ENCODE measurements at regions not wholly inside any gene's neighbourhood (a gene's known extent, or its start where the extent isn't known, plus 50 kb on each side); places are given as distances from the start of the nearest gene placed in this dataset.

DNA sequence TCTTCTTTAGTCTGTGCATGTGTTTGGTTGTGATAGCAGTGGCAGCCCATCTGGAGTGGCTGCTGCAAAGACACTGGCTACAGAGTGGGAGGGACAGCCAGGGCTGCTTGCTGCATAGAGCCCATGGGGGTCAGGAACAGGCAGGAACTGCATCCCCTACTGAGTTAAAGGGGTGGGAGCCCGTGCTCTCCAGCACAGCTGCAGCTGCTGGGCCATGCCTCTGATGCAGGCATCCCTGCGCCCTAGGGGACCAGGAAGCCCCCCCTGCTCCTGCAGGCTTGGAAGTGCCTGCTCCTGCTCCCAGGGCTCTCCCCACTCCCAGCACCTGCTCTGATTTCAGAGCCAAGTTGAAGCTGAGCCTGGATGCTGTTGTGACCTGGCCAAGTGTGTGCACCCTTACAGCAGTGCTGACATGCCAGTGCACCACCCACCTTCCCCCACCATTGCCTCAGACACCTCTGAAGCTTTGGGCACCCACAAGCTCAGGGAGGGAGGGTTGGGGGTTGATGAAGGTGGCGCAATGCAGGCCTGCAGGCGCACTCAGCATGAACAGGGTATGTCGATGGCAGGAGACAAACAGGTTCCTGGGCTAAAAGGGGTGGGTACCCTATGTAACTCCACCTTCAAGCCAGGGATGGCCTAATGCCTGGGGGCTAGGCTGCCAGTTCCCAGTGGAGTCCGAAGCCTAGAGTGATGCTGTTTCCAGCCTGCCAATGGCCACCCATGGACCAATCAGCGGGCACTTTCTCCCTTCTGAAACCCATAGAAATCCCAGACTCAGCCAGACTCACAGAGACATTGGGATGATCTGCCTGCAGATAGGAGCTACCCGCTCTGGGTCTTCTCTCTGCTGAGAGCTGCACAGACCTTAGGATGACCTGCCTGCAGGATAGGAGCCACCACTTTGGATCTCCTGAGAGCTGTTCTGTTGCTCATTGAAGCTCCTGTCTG is 919.9 kb upstream of the MIR17HG start:
- H3F3A ChIP-seq (ENCODE audit: low read length, unreplicated experiment), result no peaks in the 10 kb centered on the region
- H3K4me1 ChIP-seq (ENCODE audit: insufficient read depth, low read length), result no peaks in the 10 kb centered on the region
- DNase-seq, result no peak
- TF ChIP-seq EZH2 (IDR thresholded peaks at IDR 0.05; ENCODE audit: low read length, unreplicated experiment) (no peak), CTCF (conservative IDR thresholded peaks at IDR 0.05; ENCODE audit: low read depth, low read length) (no peak), EZH2phosphoT487 (IDR thresholded peaks at IDR 0.05; ENCODE audit: borderline replicate concordance, low read length) (no peak)
- H3K79me2 ChIP-seq (ENCODE audit: low read length), result no peaks in the 10 kb centered on the region
- H3K36me3 ChIP-seq (ENCODE audit: low read depth, low read length), result no peaks in the 10 kb centered on the region
- BruUV-seq (replicated peaks), result no TSS peak
- H3K4me2 ChIP-seq (ENCODE audit: low read length), result no peak overlapping the region
- CTCF ChIA-PET, result no interaction called here
- H3K4me3 ChIP-seq (ENCODE audit: low read length), result no peak overlapping the region
- POLR2A ChIA-PET (ENCODE audit: unreplicated experiment), result no interaction called here
- no peak overlapping the region for H3K9ac ChIP-seq (ENCODE audit: low read length)
- no peak for ATAC-seq
- H3K9me3 ChIP-seq (ENCODE audit: low read length), result no peaks in the 10 kb centered on the region
- H2AFZ ChIP-seq (ENCODE audit: low read length), result no peak overlapping the region
- intact Hi-C loops (cut with micrococcal nuclease), result no loop called here
- no peak overlapping the region for H3K27ac ChIP-seq (ENCODE audit: low read length)
- no peaks in the 10 kb centered on the region for H3K27me3 ChIP-seq (ENCODE audit: low read length)
- H4K20me1 ChIP-seq (ENCODE audit: low read length), result no peaks in the 10 kb centered on the region
- H3K9me2 ChIP-seq (replicated peaks; ENCODE audit: low read length), result no peaks in the 10 kb centered on the region

DNA sequence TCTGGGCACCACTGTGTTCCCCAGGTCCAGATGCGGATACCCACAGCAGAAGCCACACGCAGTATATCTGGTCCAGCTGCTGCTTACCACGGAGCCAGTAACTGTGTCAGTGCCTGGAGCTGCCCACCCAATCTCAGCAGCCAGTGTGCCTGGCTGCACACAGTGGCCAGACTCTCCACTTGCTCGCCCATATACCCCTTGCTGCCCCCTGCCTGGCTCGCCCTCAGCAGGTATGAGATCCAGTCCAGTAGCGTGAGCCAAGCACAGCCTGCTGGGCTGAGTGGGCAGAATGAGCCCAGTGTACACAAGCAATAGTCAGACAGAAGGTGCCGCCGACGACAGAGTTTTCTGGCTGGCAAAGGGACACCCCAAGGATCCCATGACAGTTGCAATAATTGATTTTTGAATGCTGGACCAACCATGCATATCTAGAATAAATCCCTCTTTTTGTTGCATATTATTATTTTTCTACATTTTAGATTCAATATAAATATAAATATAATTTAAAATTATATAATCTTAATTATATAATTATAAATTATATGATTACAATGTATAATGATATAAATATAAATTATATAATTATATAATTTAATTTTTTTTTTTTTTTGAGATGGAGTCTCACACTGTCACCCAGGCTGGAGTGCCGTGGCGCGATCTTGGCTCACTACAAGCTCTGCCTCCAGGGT is 918.8 kb upstream of the MIR17HG start:
- Histone ChIP-seq H3K9me3 (ENCODE audit: low read length) (no peaks in the 10 kb centered on the region), H3K4me3 (ENCODE audit: low read length) (no peak overlapping the region), H4K20me1 (ENCODE audit: low read length) (no peaks in the 10 kb centered on the region), H3K9ac (ENCODE audit: low read length) (no peak overlapping the region), H3K4me2 (ENCODE audit: low read length) (no peak overlapping the region), H2AFZ (ENCODE audit: low read length) (no peak overlapping the region), H3F3A (ENCODE audit: low read length, unreplicated experiment) (no peaks in the 10 kb centered on the region), H3K27ac (ENCODE audit: low read length) (no peak overlapping the region), H3K79me2 (ENCODE audit: low read length) (no peaks in the 10 kb centered on the region), H3K27me3 (ENCODE audit: low read length) (no peaks in the 10 kb centered on the region), H3K36me3 (ENCODE audit: low read depth, low read length) (no peaks in the 10 kb centered on the region), H3K9me2 (replicated peaks; ENCODE audit: low read length) (no peaks in the 10 kb centered on the region), H3K4me1 (ENCODE audit: insufficient read depth, low read length) (no peaks in the 10 kb centered on the region)
- DNase-seq, result no peak
- CTCF ChIA-PET, result no interaction called here
- intact Hi-C loops (cut with micrococcal nuclease), result no loop called here
- POLR2A ChIA-PET (ENCODE audit: unreplicated experiment), result no interaction called here
- TF ChIP-seq CTCF (conservative IDR thresholded peaks at IDR 0.05; ENCODE audit: low read depth, low read length) (no peak), EZH2phosphoT487 (IDR thresholded peaks at IDR 0.05; ENCODE audit: borderline replicate concordance, low read length) (no peak), EZH2 (IDR thresholded peaks at IDR 0.05; ENCODE audit: low read length, unreplicated experiment) (no peak)
- no TSS peak for BruUV-seq (replicated peaks)
- ATAC-seq, result no peak

- no peaks in the 10 kb centered on the region for H3K9me2 ChIP-seq (replicated peaks; ENCODE audit: low read length)
- TF ChIP-seq CTCF (conservative IDR thresholded peaks at IDR 0.05; ENCODE audit: low read depth, low read length) (no peak), EZH2 (IDR thresholded peaks at IDR 0.05; ENCODE audit: low read length, unreplicated experiment) (no peak), EZH2phosphoT487 (IDR thresholded peaks at IDR 0.05; ENCODE audit: borderline replicate concordance, low read length) (no peak)
- no peak overlapping the region for H2AFZ ChIP-seq (ENCODE audit: low read length)
- no TSS peak for BruUV-seq (replicated peaks)
- no peaks in the 10 kb centered on the region for H3K36me3 ChIP-seq (ENCODE audit: low read depth, low read length)
- no peak overlapping the region for H3K27ac ChIP-seq (ENCODE audit: low read length)
- ChIA-PET POLR2A (ENCODE audit: unreplicated experiment) (no interaction called here), CTCF (no interaction called here)
- ATAC-seq, result no peak
- no peaks in the 10 kb centered on the region for H3F3A ChIP-seq (ENCODE audit: low read length, unreplicated experiment)
- no peak overlapping the region for H3K9ac ChIP-seq (ENCODE audit: low read length)
- no peaks in the 10 kb centered on the region for H3K27me3 ChIP-seq (ENCODE audit: low read length)
- no peaks in the 10 kb centered on the region for H3K4me1 ChIP-seq (ENCODE audit: insufficient read depth, low read length)
- no peaks in the 10 kb centered on the region for H4K20me1 ChIP-seq (ENCODE audit: low read length)
- H3K4me3 ChIP-seq (ENCODE audit: low read length), result no peak overlapping the region
- intact Hi-C loops (cut with micrococcal nuclease), result no loop called here
- no peak overlapping the region for H3K4me2 ChIP-seq (ENCODE audit: low read length)
- no peaks in the 10 kb centered on the region for H3K9me3 ChIP-seq (ENCODE audit: low read length)
- H3K79me2 ChIP-seq (ENCODE audit: low read length), result no peaks in the 10 kb centered on the region
- DNase-seq, result no peak
Observed at GRCh38 chr13:90430127-90430526, 917.4 kb upstream of the MIR17HG start.
